Vagina (tissue), 2 donors: ENCODE measurements at regions not wholly inside any gene's neighbourhood (a gene's known extent, or its start where the extent isn't known, plus 50 kb on each side); places are given as distances from the start of the nearest gene placed in this dataset.

Experiments used
- CTCF ChIP-seq, 3 experiments: fragments of 450-650 bp in 2 of 3; fragments of 200-600 bp in 1 of 3; sonication (generic) in 1 of 3; IDR thresholded peaks; one replicate each; pipeline ENCODE4 v1.5.1; 2017 to 2019; ENCODE audit warnings: antibody characterized with exemption in 3 of 3, mild to moderate bottlenecking in 2 of 3, moderate library complexity in 2 of 3
- POLR2A ChIP-seq, 2 donors: fragments of 450-650 bp; IDR thresholded peaks; one replicate each; pipeline ENCODE4 v1.6.1; 2017; ENCODE audit warnings: antibody characterized with exemption in 2 of 2, mild to moderate bottlenecking in 2 of 2, moderate library complexity in 2 of 2

- TF ChIP-seq CTCF (IDR thresholded peaks at IDR 0.05): no peak
- TF ChIP-seq POLR2A (IDR thresholded peaks at IDR 0.05): no peak
Observed at GRCh38 chr5:5983261-5983980, 394.9 kb downstream of the MED10 start.
